HCT116 (cell line): ENCODE measurements at regions not wholly inside any gene's neighbourhood (a gene's known extent, or its start where the extent isn't known, plus 50 kb on each side); places are given as distances from the start of the nearest gene placed in this dataset.
"Not testable (repeated sequence)": the region's sequence is repeated elsewhere in the genome, so short reads cannot be mapped to it uniquely, and the experiment has no call there.

Experiments used
- ATAC-seq: fragments of 200-7000 bp; cut with Tn5 transposase; 2 replicates; pipeline ENCODE4 v1.9.1; 2020; ENCODE audit warnings: mild to moderate bottlenecking, moderate library complexity
- BruUV-seq: library from RNA; stranded (reverse); fragments of 400-500 nt; replicated peaks from 2 replicates; lab custom pipeline; 2021; lab: Mats Ljungman, UMichigan
- CTCF ChIA-PET: fragments of 300-600 bp; sonication (Branson Sonifier 250); formaldehyde crosslinking; loops from one replicate; lab custom pipeline; 2021; ENCODE audit warnings: antibody characterized with exemption; lab: Charles Lee
- POLR2A ChIA-PET: fragments of 300-600, 350-600 bp; sonication (Branson Sonifier 250); formaldehyde crosslinking; loops from one replicate; lab custom pipeline; 2021; ENCODE audit warnings: antibody characterized with exemption; lab: Charles Lee
- RAD21 ChIA-PET, 2 experiments: fragments of 300-600 bp; sonication (Branson Sonifier 250); formaldehyde crosslinking; loops; one replicate each; lab custom pipeline; 2023; ENCODE audit warnings: low total read pairs in 2 of 2; ENCODE audit not compliant: uncharacterized antibody in 2 of 2, unreplicated experiment in 2 of 2, low non-redundant PET in 1 of 2; lab: Charles Lee
- DNase-seq: peaks from one replicate; pipeline ENCODE4 v3.0.0-alpha.2; 2010; ENCODE audit warnings: low read depth, low spot score
- H2AFZ ChIP-seq: fragments of 200-600 bp; shearing (Covaris generic), sonication (generic); 2 replicates; pipeline ENCODE4 v1.6.1; 2017; ENCODE audit warnings: low read depth, mixed run types, mixed read lengths, antibody characterized with exemption, low read length; ENCODE audit not compliant: poor library complexity, severe bottlenecking
- H3K27ac ChIP-seq: 2 replicates; pipeline ENCODE4 v1.5.1; 2012; ENCODE audit warnings: low read depth, low read length
- H3K27me3 ChIP-seq: fragments of 200-600 bp; sonication (generic); 2 replicates; pipeline ENCODE4 v1.6.1; 2016; ENCODE audit warnings: mixed run types, low read length, mixed read lengths; ENCODE audit not compliant: insufficient read depth
- H3K36me3 ChIP-seq, 2 experiments: fragments of 200-500 bp in 1 of 2; fragments of 200-600 bp in 1 of 2; sonication (Bioruptor generic) in 1 of 2; sonication (generic) in 1 of 2; 2 replicates each; pipeline versions ENCODE4 v1.5.1 to v1.6.1; 2014 to 2016; ENCODE audit warnings: low read length in 2 of 2, inconsistent platforms in 1 of 2, mixed read lengths in 1 of 2, mixed run types in 1 of 2; ENCODE audit not compliant: insufficient read depth in 2 of 2, control insufficient read depth in 1 of 2
- H3K4me1 ChIP-seq, 2 experiments: fragments of 200-600 bp in 1 of 2; sonication (generic) in 1 of 2; 2 replicates each; pipeline versions ENCODE4 v1.5.1 to v1.6.1; 2012 to 2017; ENCODE audit warnings: low read length in 2 of 2, inconsistent platforms in 1 of 2, mild to moderate bottlenecking in 1 of 2, mixed read lengths in 1 of 2, mixed run types in 1 of 2, moderate library complexity in 1 of 2; ENCODE audit not compliant: insufficient read depth in 2 of 2, control insufficient read depth in 1 of 2
- H3K4me2 ChIP-seq: fragments of 200-600 bp; sonication (generic); 2 replicates; pipeline ENCODE4 v1.6.1; 2017; ENCODE audit warnings: mixed run types, low read length, mixed read lengths
- H3K4me3 ChIP-seq, 2 experiments: fragments of 200-600 bp in 1 of 2; sonication (generic) in 1 of 2; replicated peaks in 1 of 2; 2 replicates each; pipeline ENCODE4 v1.5.1; 2011 to 2016; ENCODE audit warnings: low read length in 2 of 2, control low read depth in 1 of 2, low read depth in 1 of 2, mild to moderate bottlenecking in 1 of 2, mixed read lengths in 1 of 2, mixed run types in 1 of 2
- H3K79me2 ChIP-seq: fragments of 200-600 bp; sonication (generic); 2 replicates; pipeline ENCODE4 v1.6.1; 2017; ENCODE audit warnings: mild to moderate bottlenecking, mixed run types, low read length, moderate library complexity, mixed read lengths; ENCODE audit not compliant: insufficient read depth
- H3K9ac ChIP-seq: fragments of 200-600 bp; sonication (generic); 2 replicates; pipeline ENCODE4 v1.6.1; 2016; ENCODE audit warnings: low read length, mixed read lengths
- H3K9me2 ChIP-seq: fragments of 200-600 bp; sonication (generic), shearing (Covaris generic); 2 replicates; pipeline ENCODE4 v1.6.1; 2017; ENCODE audit warnings: mixed run types, mild to moderate bottlenecking, moderate library complexity; ENCODE audit not compliant: insufficient read depth
- H3K9me3 ChIP-seq, 2 experiments: fragments of 200-500 bp in 1 of 2; fragments of 200-600 bp in 1 of 2; sonication (Bioruptor generic) in 1 of 2; sonication (generic) in 1 of 2; 2 replicates each; pipeline ENCODE4 v1.6.1; 2014 to 2017; ENCODE audit warnings: low read length in 2 of 2, mixed read lengths in 2 of 2, inconsistent platforms in 1 of 2, low read depth in 1 of 2, mild to moderate bottlenecking in 1 of 2, mixed run types in 1 of 2, moderate library complexity in 1 of 2; ENCODE audit not compliant: control insufficient read depth in 1 of 2, insufficient read depth in 1 of 2
- H4K20me1 ChIP-seq: fragments of 200-600 bp; sonication (generic), shearing (Covaris generic); 2 replicates; pipeline ENCODE4 v1.6.1; 2017; ENCODE audit warnings: mixed run types, mild to moderate bottlenecking, moderate library complexity; ENCODE audit not compliant: insufficient read depth
- CTCF ChIP-seq, 3 experiments: fragments of 200-600 bp in 1 of 3; sonication (generic) in 1 of 3; IDR thresholded peaks in 2 of 3; conservative IDR thresholded peaks in 1 of 3; 2 replicates each; pipeline ENCODE4 v1.5.1; 2012 to 2017; ENCODE audit warnings: low read depth in 2 of 3, low read length in 2 of 3, antibody characterized with exemption in 1 of 3, borderline replicate concordance in 1 of 3, control low read depth in 1 of 3, mild to moderate bottlenecking in 1 of 3, mixed read lengths in 1 of 3, mixed run types in 1 of 3, moderate library complexity in 1 of 3; ENCODE audit not compliant: insufficient read depth in 1 of 3
- JUND ChIP-seq: IDR thresholded peaks from 2 replicates; pipeline ENCODE4 v1.6.1; 2012
- MAX ChIP-seq: IDR thresholded peaks from 2 replicates; pipeline ENCODE4 v1.6.1; 2012
- SIN3A ChIP-seq: IDR thresholded peaks from 2 replicates; pipeline ENCODE4 v1.6.1; 2012; ENCODE audit warnings: low read depth
- SRF ChIP-seq: IDR thresholded peaks from 2 replicates; pipeline ENCODE4 v1.6.1; 2012; ENCODE audit warnings: low read depth
- YY1 ChIP-seq: IDR thresholded peaks from 2 replicates; pipeline ENCODE4 v1.6.1; 2011; ENCODE audit warnings: low read length, low read depth, moderate library complexity, mild to moderate bottlenecking; ENCODE audit not compliant: insufficient replicate concordance; ENCODE audit errors: extremely low read depth
- ZBTB33 ChIP-seq: IDR thresholded peaks from 2 replicates; pipeline ENCODE4 v1.6.1; 2011; ENCODE audit warnings: mild to moderate bottlenecking, low read length, moderate library complexity; ENCODE audit not compliant: insufficient replicate concordance; ENCODE audit errors: extremely low read depth
- intact Hi-C: fragments of 100-400 bp; cut with micrococcal nuclease; formaldehyde crosslinking; loops from 2 replicates; pipeline ENCODE4 v1.10.0; 2022

- DNase-seq, result no peak
- TF ChIP-seq ZBTB33, result no peak
- no peak for TF ChIP-seq CTCF (IDR thresholded peaks at IDR 0.05 in 2 of 3, conservative IDR thresholded peaks at IDR 0.05 in 1 of 3; ENCODE audit: borderline replicate concordance in 1 of 3, insufficient read depth in 1 of 3, low read depth in 2 of 3, low read length in 2 of 3)
- no peak for TF ChIP-seq JUND
- no peak for TF ChIP-seq SIN3A
- TF ChIP-seq SRF, result no peak
- TF ChIP-seq MAX, result no peak
- TF ChIP-seq YY1, result no peak
- Histone ChIP-seq H3K9ac (no peak overlapping the region), H3K27ac (no peak overlapping the region), H3K9me2 (no peaks in the 10 kb centered on the region), H3K4me3 (no peak overlapping the region), H3K27me3 (peaks cover 9% of the 10 kb centered on the region), H3K4me2 (no peak overlapping the region), H4K20me1 (no peaks in the 10 kb centered on the region), H3K9me3 (no peaks in the 10 kb centered on the region), H3K36me3 (no peaks in the 10 kb centered on the region), H3K79me2 (no peaks in the 10 kb centered on the region), H3K4me1 (no peaks in the 10 kb centered on the region), H2AFZ (no peak overlapping the region)
- no peak for ATAC-seq
- no TSS peak for BruUV-seq
- ChIA-PET RAD21 (no interaction called here), POLR2A (no interaction called here), CTCF (no interaction called here)
- intact Hi-C loops, result no loop called here
Observed at GRCh38 chr20:48398506-48399449, 429.0 kb downstream of the PREX1 start.

GRCh38 chr20:48396981-48397861 is 430.6 kb downstream of the PREX1 start:
- not testable (repeated sequence) for H3K9ac ChIP-seq, H3K4me1 ChIP-seq

More at GRCh38 chr20:48396981-48397861, 430.6 kb downstream of the PREX1 start:
- intact Hi-C loops, H3K9me2 ChIP-seq, BruUV-seq, ATAC-seq, DNase-seq, H4K20me1 ChIP-seq, H3K4me2 ChIP-seq, H3K79me2 ChIP-seq, H3K36me3 ChIP-seq, POLR2A ChIA-PET, H3K27me3 ChIP-seq, H3K27ac ChIP-seq, H3K9me3 ChIP-seq, CTCF ChIA-PET, RAD21 ChIA-PET, H3K4me3 ChIP-seq, H2AFZ ChIP-seq: not testable (repeated sequence)
